Astrocyte (in vitro differentiated cells and primary cell): ENCODE measurements at regions not wholly inside any gene's neighbourhood (a gene's known extent, or its start where the extent isn't known, plus 50 kb on each side); places are given as distances from the start of the nearest gene placed in this dataset.

Source experiments
- DNase-seq: peaks from one replicate; pipeline ENCODE4 v3.0.0-alpha.2; 2010; ENCODE audit warnings: low read depth
- FAIRE-seq: peaks from 2 replicates; lab custom pipeline; 2011; peaks lifted over from hg19 to GRCh38; lab: Jason Lieb, UNC
- H2AFZ ChIP-seq: 2 replicates; pipeline ENCODE4 v1.6.0; 2012; ENCODE audit warnings: low read depth, low read length, inconsistent platforms
- H3K27ac ChIP-seq: 2 replicates; pipeline ENCODE4 v1.5.1; 2011; ENCODE audit warnings: low read depth, low read length, inconsistent platforms
- H3K27me3 ChIP-seq: 2 replicates; pipeline ENCODE4 v1.6.0; 2011; ENCODE audit warnings: low read length, inconsistent platforms; ENCODE audit not compliant: insufficient read depth
- H3K36me3 ChIP-seq: 2 replicates; pipeline ENCODE4 v1.5.1; 2011; ENCODE audit warnings: low read length, inconsistent platforms; ENCODE audit not compliant: insufficient read depth
- H3K4me1 ChIP-seq: 2 replicates; pipeline ENCODE4 v1.5.1; 2011; ENCODE audit warnings: low read length, inconsistent platforms; ENCODE audit not compliant: insufficient read depth
- H3K4me2 ChIP-seq: 2 replicates; pipeline ENCODE4 v1.6.0; 2012; ENCODE audit warnings: low read length, inconsistent platforms
- H3K4me3 ChIP-seq: 2 replicates; pipeline ENCODE4 v1.5.1; 2011; ENCODE audit warnings: low read depth, mild to moderate bottlenecking, low read length, inconsistent platforms; ENCODE audit not compliant: insufficient read depth
- H3K79me2 ChIP-seq: 2 replicates; pipeline ENCODE4 v1.6.0; 2012; ENCODE audit warnings: mild to moderate bottlenecking, low read length, inconsistent platforms; ENCODE audit not compliant: insufficient read depth
- H3K9ac ChIP-seq: 2 replicates; pipeline ENCODE4 v1.6.0; 2012; ENCODE audit warnings: mild to moderate bottlenecking, low read length, inconsistent platforms
- H3K9me3 ChIP-seq: 2 replicates; pipeline ENCODE4 v1.5.1; 2012; ENCODE audit warnings: low read depth, mild to moderate bottlenecking, low read length, inconsistent platforms; ENCODE audit not compliant: insufficient read depth
- H4K20me1 ChIP-seq: 2 replicates; pipeline ENCODE4 v1.6.0; 2012; ENCODE audit warnings: low read length, inconsistent platforms; ENCODE audit not compliant: insufficient read depth
- H3K27ac Mint-ChIP-seq: one replicate; pipeline ENCODE4 v1.8.0; 2021; ENCODE audit warnings: mild to moderate bottlenecking, mixed read lengths; ENCODE audit not compliant: unreplicated experiment
- H3K27me3 Mint-ChIP-seq: one replicate; pipeline ENCODE4 v1.8.0; 2021; ENCODE audit warnings: low read depth, mixed read lengths; ENCODE audit not compliant: unreplicated experiment
- H3K36me3 Mint-ChIP-seq: one replicate; pipeline ENCODE4 v1.8.0; 2021; ENCODE audit warnings: low read depth, mixed read lengths; ENCODE audit not compliant: unreplicated experiment
- H3K4me1 Mint-ChIP-seq: one replicate; pipeline ENCODE4 v1.8.0; 2021; ENCODE audit warnings: low read depth, mixed read lengths; ENCODE audit not compliant: unreplicated experiment
- H3K4me3 Mint-ChIP-seq: one replicate; pipeline ENCODE4 v1.8.0; 2021; ENCODE audit warnings: mild to moderate bottlenecking, moderate library complexity, mixed read lengths; ENCODE audit not compliant: unreplicated experiment
- H3K9me3 Mint-ChIP-seq: one replicate; pipeline ENCODE4 v1.8.0; 2021; ENCODE audit warnings: mild to moderate bottlenecking, mixed read lengths; ENCODE audit not compliant: unreplicated experiment
- CTCF ChIP-seq: IDR thresholded peaks from 2 replicates; pipeline ENCODE4 v1.5.1; 2011; ENCODE audit warnings: low read depth, mild to moderate bottlenecking, inconsistent platforms, low read length, moderate library complexity; ENCODE audit not compliant: insufficient read depth
- EZH2 ChIP-seq: IDR thresholded peaks from 2 replicates; pipeline ENCODE4 v1.6.1; 2012; ENCODE audit warnings: mild to moderate bottlenecking, low read length, inconsistent platforms; ENCODE audit not compliant: insufficient read depth

DNA sequence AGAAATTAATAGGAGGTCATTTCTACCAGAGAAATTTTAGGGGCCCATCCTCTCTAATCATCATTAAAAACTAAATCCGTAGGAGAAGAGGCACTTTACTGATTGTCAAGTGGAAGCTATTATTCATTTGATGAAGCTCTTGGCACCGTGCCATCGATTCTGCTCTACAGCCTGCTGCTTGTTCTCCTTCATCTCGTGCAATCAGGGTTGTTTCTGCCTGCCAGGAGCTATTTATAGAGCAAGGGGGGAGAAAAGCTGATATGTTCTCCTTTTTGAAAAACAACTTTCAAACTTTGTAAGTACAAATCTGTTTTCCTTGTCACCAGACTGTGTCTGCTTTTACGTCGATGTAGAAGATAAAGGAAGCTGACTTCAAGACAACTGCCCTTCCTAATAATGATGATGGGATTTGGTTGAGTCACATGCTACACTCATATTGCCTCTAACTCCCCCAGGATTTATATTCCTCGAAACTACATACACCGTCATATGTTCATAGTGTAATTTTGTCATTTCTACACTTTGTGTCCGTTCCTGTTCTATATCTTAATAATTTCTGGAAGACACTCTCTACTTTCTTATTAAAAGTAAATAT, 169.6 kb upstream of the LHX8 start:
- Mint-ChIP-seq H3K27ac (no peak overlapping the region), H3K4me1 (peaks cover 4% of the 10 kb centered on the region), H3K36me3 (no peaks in the 10 kb centered on the region), H3K27me3 (peaks cover 2% of the 10 kb centered on the region), H3K4me3 (no peak overlapping the region), H3K9me3 (no peaks in the 10 kb centered on the region)
- no peaks in the 10 kb centered on the region for H4K20me1 ChIP-seq
- no peaks in the 10 kb centered on the region for H3K36me3 ChIP-seq
- H2AFZ ChIP-seq: no peak overlapping the region
- DNase-seq (no peak), FAIRE-seq (no peak)
- TF ChIP-seq CTCF (no peak), EZH2 (no peak)
- H3K79me2 ChIP-seq: no peaks in the 10 kb centered on the region
- H3K4me1 ChIP-seq: no peaks in the 10 kb centered on the region
- no peaks in the 10 kb centered on the region for H3K9me3 ChIP-seq
- no peaks in the 10 kb centered on the region for H3K27me3 ChIP-seq
- H3K9ac ChIP-seq: no peak overlapping the region
- no peak overlapping the region for H3K4me2 ChIP-seq
- H3K27ac ChIP-seq: no peak overlapping the region
- no peak overlapping the region for H3K4me3 ChIP-seq

GRCh38 chr1:74969566-74970135, 164.5 kb upstream of the LHX8 start:
- Histone ChIP-seq H3K27ac (no peak overlapping the region), H3K36me3 (no peaks in the 10 kb centered on the region), H3K4me1 (no peaks in the 10 kb centered on the region), H3K27me3 (no peaks in the 10 kb centered on the region), H3K9ac (no peak overlapping the region), H3K79me2 (no peaks in the 10 kb centered on the region), H3K4me2 (no peak overlapping the region), H3K4me3 (no peak overlapping the region), H2AFZ (no peak overlapping the region), H3K9me3 (no peaks in the 10 kb centered on the region), H4K20me1 (no peaks in the 10 kb centered on the region)
- FAIRE-seq (no peak), DNase-seq (no peak)
- H3K36me3 Mint-ChIP-seq: no peaks in the 10 kb centered on the region
- TF ChIP-seq CTCF (no peak), EZH2 (no peak)
- peaks cover 2% of the 10 kb centered on the region for H3K4me1 Mint-ChIP-seq
- H3K9me3 Mint-ChIP-seq: no peaks in the 10 kb centered on the region
- no peak overlapping the region for H3K27ac Mint-ChIP-seq
- no peaks in the 10 kb centered on the region for H3K27me3 Mint-ChIP-seq
- no peak overlapping the region for H3K4me3 Mint-ChIP-seq

- Histone ChIP-seq H3K9ac (no peak overlapping the region), H3K4me1 (no peaks in the 10 kb centered on the region), H3K36me3 (no peaks in the 10 kb centered on the region), H3K4me3 (no peak overlapping the region), H3K9me3 (no peaks in the 10 kb centered on the region), H2AFZ (no peak overlapping the region), H3K27me3 (no peaks in the 10 kb centered on the region), H3K27ac (no peak overlapping the region), H3K79me2 (no peaks in the 10 kb centered on the region), H4K20me1 (no peaks in the 10 kb centered on the region), H3K4me2 (no peak overlapping the region)
- H3K27me3 Mint-ChIP-seq: no peaks in the 10 kb centered on the region
- TF ChIP-seq CTCF (no peak), EZH2 (no peak)
- FAIRE-seq (no peak), DNase-seq (no peak)
- no peaks in the 10 kb centered on the region for H3K9me3 Mint-ChIP-seq
- no peak overlapping the region for H3K4me3 Mint-ChIP-seq
- H3K36me3 Mint-ChIP-seq: no peaks in the 10 kb centered on the region
- no peaks in the 10 kb centered on the region for H3K4me1 Mint-ChIP-seq
- no peak overlapping the region for H3K27ac Mint-ChIP-seq
Observed at GRCh38 chr1:74971982-74972381, 162.2 kb upstream of the LHX8 start.
